ENCODE measurements at regions not wholly inside any gene's neighbourhood (a gene's known extent, or its start where the extent isn't known, plus 50 kb on each side); places are given as distances from the start of the nearest gene placed in this dataset.

DNA sequence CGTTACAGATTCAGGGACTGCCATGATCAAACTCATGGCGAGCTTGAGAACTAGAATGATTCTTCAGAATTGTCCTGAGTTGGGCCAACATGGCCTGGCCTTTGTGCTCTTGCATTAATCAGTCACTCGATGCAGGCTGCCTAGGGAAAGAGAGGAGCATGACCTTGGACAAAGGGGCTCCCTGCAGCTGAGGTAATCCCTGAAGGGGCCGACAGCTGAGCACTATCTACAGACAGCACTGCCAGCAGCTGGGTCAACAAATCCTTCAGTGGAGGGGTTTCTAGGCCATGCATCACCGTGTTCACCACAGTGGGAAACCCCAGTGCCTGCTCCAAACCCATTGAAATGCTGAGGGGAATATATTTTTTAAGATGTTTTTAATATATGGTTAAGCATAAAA, 159.5 kb upstream of the POU2AF2 start:
- Histone ChIP-seq H3K27ac (no peak overlapping the region), H3K9ac (ENCODE audit: low read depth in 2 of 2, low read length in 2 of 2) (no peak overlapping the region), H3K36me3 (no peaks in the 10 kb centered on the region), H3K9me3 (no peaks in the 10 kb centered on the region), H3K4me3 (no peak overlapping the region), H3K4me1 (no peaks in the 10 kb centered on the region), H3K27me3 (no peaks in the 10 kb centered on the region)
- DNase-seq = no peak
- intact Hi-C loops (cut with DNase I) = no loop called here
- TF ChIP-seq, protein P1, sequence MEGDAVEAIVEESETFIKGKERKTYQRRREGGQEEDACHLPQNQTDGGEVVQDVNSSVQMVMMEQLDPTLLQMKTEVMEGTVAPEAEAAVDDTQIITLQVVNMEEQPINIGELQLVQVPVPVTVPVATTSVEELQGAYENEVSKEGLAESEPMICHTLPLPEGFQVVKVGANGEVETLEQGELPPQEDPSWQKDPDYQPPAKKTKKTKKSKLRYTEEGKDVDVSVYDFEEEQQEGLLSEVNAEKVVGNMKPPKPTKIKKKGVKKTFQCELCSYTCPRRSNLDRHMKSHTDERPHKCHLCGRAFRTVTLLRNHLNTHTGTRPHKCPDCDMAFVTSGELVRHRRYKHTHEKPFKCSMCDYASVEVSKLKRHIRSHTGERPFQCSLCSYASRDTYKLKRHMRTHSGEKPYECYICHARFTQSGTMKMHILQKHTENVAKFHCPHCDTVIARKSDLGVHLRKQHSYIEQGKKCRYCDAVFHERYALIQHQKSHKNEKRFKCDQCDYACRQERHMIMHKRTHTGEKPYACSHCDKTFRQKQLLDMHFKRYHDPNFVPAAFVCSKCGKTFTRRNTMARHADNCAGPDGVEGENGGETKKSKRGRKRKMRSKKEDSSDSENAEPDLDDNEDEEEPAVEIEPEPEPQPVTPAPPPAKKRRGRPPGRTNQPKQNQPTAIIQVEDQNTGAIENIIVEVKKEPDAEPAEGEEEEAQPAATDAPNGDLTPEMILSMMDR (IDR thresholded peaks at IDR 0.05) = no peak

DNA sequence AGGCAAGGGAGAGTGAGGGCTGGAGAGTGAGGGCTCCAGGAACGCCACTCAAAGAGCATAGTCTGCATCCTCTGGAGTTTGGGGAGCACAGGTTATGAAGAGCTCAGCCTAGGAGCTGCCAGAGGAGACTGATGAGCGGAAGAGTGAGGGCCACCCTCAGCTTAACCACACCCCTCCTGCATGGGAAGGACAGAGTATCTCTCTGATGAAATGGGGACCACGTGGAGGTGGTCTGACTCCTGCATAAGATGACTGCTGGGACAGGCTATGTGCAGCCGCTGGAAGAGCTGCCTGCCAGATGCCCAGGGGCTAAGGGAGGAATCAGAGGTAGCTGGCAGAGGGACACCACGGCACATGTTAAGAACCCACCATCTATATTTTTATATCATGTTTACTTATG, 162.9 kb upstream of the POU2AF2 start:
- Histone ChIP-seq H3K27me3 (no peaks in the 10 kb centered on the region), H3K4me1 (no peaks in the 10 kb centered on the region), H3K4me3 (no peak overlapping the region), H3K27ac (no peak overlapping the region), H3K9ac (ENCODE audit: low read depth in 2 of 2, low read length in 2 of 2) (no peak overlapping the region), H3K9me3 (no peaks in the 10 kb centered on the region), H3K36me3 (no peaks in the 10 kb centered on the region)
- TF ChIP-seq, protein P1 (IDR thresholded peaks at IDR 0.05) = no peak
- intact Hi-C loops (cut with DNase I) = no loop called here
- DNase-seq = no peak

DNA sequence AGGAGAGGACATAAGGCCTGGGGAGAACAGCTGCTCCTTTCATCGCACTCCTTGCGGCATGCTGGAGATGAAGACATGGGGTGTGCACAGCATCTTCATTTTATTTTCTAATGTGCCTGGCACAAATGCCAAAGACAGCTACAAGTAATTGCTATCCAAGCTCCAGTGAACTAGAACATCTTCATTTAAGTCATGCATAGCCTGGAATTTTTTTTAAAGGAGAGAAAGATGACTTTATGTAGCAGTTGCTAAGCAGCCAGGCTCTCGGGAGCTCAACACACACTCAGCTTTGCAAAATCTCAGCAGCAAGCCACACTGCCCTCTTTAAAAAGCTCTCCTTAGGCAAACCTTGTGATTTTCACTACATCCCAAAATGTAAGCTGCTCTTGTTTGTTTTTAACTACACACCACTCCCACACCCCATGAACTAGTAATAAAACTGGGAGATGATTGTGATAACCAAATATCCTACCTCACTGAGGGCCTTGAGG, 164.5 kb upstream of the POU2AF2 start:
- H3K36me3 ChIP-seq = no peaks in the 10 kb centered on the region
- no peaks in the 10 kb centered on the region for H3K9me3 ChIP-seq
- H3K4me3 ChIP-seq = no peak overlapping the region
- DNase-seq = no peak
- no peak overlapping the region for H3K27ac ChIP-seq
- intact Hi-C loops (cut with DNase I) = no loop called here
- TF ChIP-seq, protein P1 (IDR thresholded peaks at IDR 0.05) = no peak
- H3K4me1 ChIP-seq = no peaks in the 10 kb centered on the region
- no peaks in the 10 kb centered on the region for H3K27me3 ChIP-seq
- H3K9ac ChIP-seq (ENCODE audit: low read depth in 2 of 2, low read length in 2 of 2) = no peak overlapping the region

DNA sequence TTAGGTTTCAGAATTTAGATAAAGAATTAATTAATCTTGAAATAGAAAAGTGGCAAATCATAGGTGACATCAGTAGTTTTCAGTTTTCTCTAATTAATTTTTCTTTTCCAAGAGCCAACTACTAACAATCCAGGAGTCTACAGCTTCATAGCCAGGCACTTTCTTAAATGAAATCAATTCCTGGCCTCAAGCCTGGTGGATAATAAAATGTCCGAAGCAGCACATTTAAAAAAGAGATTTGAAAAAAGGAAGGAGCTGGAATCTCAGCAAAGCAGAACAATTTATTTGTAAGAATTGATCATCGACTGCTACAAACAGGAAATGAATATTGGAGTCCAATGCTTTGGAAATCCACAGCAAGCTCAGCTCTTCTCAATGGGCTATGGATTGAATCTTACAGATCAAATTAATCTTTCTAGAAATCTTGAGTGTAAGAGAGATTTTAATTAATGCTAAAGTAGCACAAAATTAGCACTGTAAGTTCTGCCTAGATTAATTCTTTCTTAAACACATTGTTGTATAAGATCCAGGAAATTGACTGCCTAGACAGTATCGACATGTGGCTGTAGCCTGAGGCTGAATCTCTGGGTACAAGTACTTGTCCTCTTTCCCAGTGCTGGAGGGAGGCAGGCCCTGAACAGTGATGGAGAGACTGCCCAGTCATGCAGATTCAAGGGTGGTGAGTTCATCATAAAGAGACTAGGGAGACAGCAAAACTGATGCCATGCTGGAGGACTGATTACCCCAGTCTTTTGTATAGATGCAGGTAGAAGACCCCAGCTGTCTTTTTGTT, 167.8 kb upstream of the POU2AF2 start:
- Histone ChIP-seq H3K36me3 (no peaks in the 10 kb centered on the region), H3K4me3 (no peak overlapping the region), H3K9ac (ENCODE audit: low read depth in 2 of 2, low read length in 2 of 2) (no peak overlapping the region), H3K9me3 (no peaks in the 10 kb centered on the region), H3K27me3 (no peaks in the 10 kb centered on the region), H3K27ac (no peak overlapping the region), H3K4me1 (no peaks in the 10 kb centered on the region)
- no peak for DNase-seq
- TF ChIP-seq, protein P1 (IDR thresholded peaks at IDR 0.05) = no peak
- intact Hi-C loops (cut with DNase I) = no loop called here

DNA sequence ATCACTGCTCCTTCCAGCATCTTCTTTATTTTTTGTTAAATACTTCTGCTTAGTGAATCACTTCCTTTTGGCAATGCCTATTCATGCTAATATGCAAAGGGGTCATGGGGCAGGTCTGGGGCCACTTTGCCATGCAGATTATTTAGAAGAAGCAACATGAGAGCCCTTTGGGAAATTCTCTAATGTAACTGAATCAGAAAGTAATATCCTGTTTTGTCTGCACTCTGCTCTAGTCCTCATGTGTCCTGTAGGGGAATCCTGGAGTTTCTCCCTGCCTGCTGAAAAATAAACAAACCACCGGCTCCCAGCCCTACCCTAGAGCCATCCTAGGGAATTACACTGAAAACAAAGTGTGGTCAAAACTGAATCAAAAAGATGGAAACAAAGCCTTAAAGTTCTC, 176.5 kb upstream of the POU2AF2 start:
- H3K9ac ChIP-seq (ENCODE audit: low read depth in 2 of 2, low read length in 2 of 2) = no peak overlapping the region
- H3K27me3 ChIP-seq = no peaks in the 10 kb centered on the region
- intact Hi-C loops (cut with DNase I) = no loop called here
- H3K27ac ChIP-seq = no peak overlapping the region
- DNase-seq = no peak
- TF ChIP-seq, protein P1 (IDR thresholded peaks at IDR 0.05) = no peak
- H3K4me3 ChIP-seq = no peak overlapping the region
- H3K4me1 ChIP-seq = no peaks in the 10 kb centered on the region
- no peaks in the 10 kb centered on the region for H3K9me3 ChIP-seq
- no peaks in the 10 kb centered on the region for H3K36me3 ChIP-seq
